ENCODE measurements at regions not wholly inside any gene's neighbourhood (a gene's known extent, or its start where the extent isn't known, plus 50 kb on each side); places are given as distances from the start of the nearest gene placed in this dataset.

GRCh38 chr9:108534741-108535140 is 321.0 kb downstream of the ACTL7B start:
- Histone ChIP-seq H3K4me2 (ENCODE audit: low read depth, low read length) (no peak overlapping the region), H3K27me3 (ENCODE audit: control insufficient read depth in 1 of 2, insufficient read depth in 2 of 2, low read length in 2 of 2) (no peaks in the 10 kb centered on the region; a peak in 1 of 5 replicates), H3K36me3 (replicated peaks in 1 of 2; ENCODE audit: control insufficient read depth in 1 of 2, insufficient read depth in 2 of 2, low read length in 2 of 2) (no peaks in the 10 kb centered on the region), H3K4me3 (replicated peaks in 1 of 3; ENCODE audit: insufficient read depth in 1 of 3, low read depth in 2 of 3, low read length in 3 of 3) (no peak overlapping the region), H4K20me1 (ENCODE audit: insufficient read depth, low read length) (no peaks in the 10 kb centered on the region), H3K27ac (ENCODE audit: extremely low read length, insufficient read depth, low read length) (no peak overlapping the region), H3K79me2 (ENCODE audit: insufficient read depth, low read length) (no peaks in the 10 kb centered on the region), H3K4me1 (ENCODE audit: insufficient read depth, low read length) (no peaks in the 10 kb centered on the region), H3K9ac (ENCODE audit: insufficient read depth, low read depth, low read length) (no peak overlapping the region), H3K9me3 (ENCODE audit: low read length) (no peaks in the 10 kb centered on the region), H2AFZ (ENCODE audit: low read length) (no peak overlapping the region)
- ATAC-seq (no peak), DNase-seq (ENCODE audit: low spot score) (no peak), FAIRE-seq (no peak)
- in situ Hi-C loops (cut with HindIII; ENCODE audit: extremely low pct_ligation_motif_present, low pct_unique_long_range_greater_than_20kb): no loop called here
- WGBS (ENCODE audit: low lambda C conversion rate): 3% methylated on average over 2 of the region's 2 CpGs
- TF ChIP-seq SMARCE1 (IDR thresholded peaks at IDR 0.05; ENCODE audit: borderline replicate concordance) (no peak), CCAR2 (optimal IDR thresholded peaks at IDR 0.05; ENCODE audit: low read depth, low read length) (no peak), ZNF598 (CRISPR knock-in tag; IDR thresholded peaks at IDR 0.05; ENCODE audit: borderline replicate concordance) (no peak), ZNF777 (CRISPR knock-in tag; IDR thresholded peaks at IDR 0.05) (no peak), ZNF710 (CRISPR knock-in tag; IDR thresholded peaks at IDR 0.05; ENCODE audit: borderline replicate concordance) (no peak), ZNF740 (CRISPR knock-in tag; IDR thresholded peaks at IDR 0.05) (no peak), KDM2A (CRISPR knock-in tag; IDR thresholded peaks at IDR 0.05; ENCODE audit: borderline replicate concordance, low read depth) (no peak), MIER3 (CRISPR knock-in tag; IDR thresholded peaks at IDR 0.05; ENCODE audit: borderline replicate concordance) (no peak), ZNF577 (CRISPR knock-in tag; IDR thresholded peaks at IDR 0.05; ENCODE audit: borderline replicate concordance, low read depth) (no peak), ARID2 (CRISPR knock-in tag; IDR thresholded peaks at IDR 0.05; ENCODE audit: borderline replicate concordance) (no peak), TBL1XR1 (IDR thresholded peaks at IDR 0.05; ENCODE audit: borderline replicate concordance, low read length, partially characterized antibody) (no peak), THYN1 (CRISPR knock-in tag; IDR thresholded peaks at IDR 0.05; ENCODE audit: borderline replicate concordance, low read depth) (no peak), KLF15 (CRISPR knock-in tag; IDR thresholded peaks at IDR 0.05; ENCODE audit: borderline replicate concordance) (no peak), FOXO4 (CRISPR knock-in tag; conservative IDR thresholded peaks at IDR 0.05) (no peak), ZSCAN21 (CRISPR knock-in tag; IDR thresholded peaks at IDR 0.05; ENCODE audit: borderline replicate concordance) (no peak), ZNF160 (CRISPR knock-in tag; IDR thresholded peaks at IDR 0.05) (no peak), SALL2 (CRISPR knock-in tag; IDR thresholded peaks at IDR 0.05) (no peak)
- BruUV-seq (replicated peaks): no TSS peak
- ChIA-PET CTCF (ENCODE audit: low intra/inter-chr PET ratio, low total read pairs) (interaction anchor here (1.9 kb wide), 1 partner anchor 118 kb away, joined by 6 read pairs; no protein-coding TSS in a partner anchor), POLR2A (no interaction called here)
- intact Hi-C loops (cut with micrococcal nuclease; ENCODE audit: unreplicated experiment): loop anchor here (1.0 kb wide), 2 partner anchors 32 to 118 kb away; no protein-coding TSS in a partner anchor

Data from HepG2 (cell line).